ENCODE measurements at regions not wholly inside any gene's neighbourhood (a gene's known extent, or its start where the extent isn't known, plus 50 kb on each side); places are given as distances from the start of the nearest gene placed in this dataset.

- H3K27ac ChIP-seq = peak overlapping the region; percentile 53 to 77 (median 55)
Measured at GRCh38 chr22:25447686-25448434, 116.6 kb upstream of the GRK3 start.

DNA sequence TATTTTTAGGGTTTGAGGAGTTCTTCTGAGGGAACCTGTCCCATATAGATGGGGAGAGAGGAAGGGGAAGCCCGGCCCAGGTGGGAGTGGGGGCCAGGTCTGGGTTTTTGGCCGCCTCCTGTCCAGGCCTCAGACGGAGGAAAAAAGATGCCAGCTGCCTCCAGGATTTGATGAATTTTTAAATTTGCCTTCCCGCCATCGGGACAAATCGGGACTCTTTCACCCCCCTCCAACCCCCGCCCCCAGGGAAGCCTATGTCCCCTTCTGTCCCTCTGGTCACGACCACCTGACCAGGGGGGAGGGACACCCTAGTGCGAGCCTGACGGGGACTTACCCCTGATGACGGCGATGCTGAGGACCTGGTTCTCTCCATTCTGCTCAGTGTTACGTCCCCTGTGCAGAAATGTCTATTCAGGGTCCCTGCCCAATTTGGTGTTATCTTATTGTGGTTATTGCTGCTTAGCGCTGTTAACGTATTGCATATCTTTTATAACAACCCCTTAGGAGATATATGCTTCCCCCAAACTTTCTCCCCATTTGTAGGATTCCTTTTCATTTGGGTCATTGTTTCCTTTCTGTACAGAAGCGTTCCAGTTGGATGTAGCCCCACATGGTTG is 115.9 kb upstream of the GRK3 start:
- H3K36me3 ChIP-seq = no peaks in the 10 kb centered on the region
- intact Hi-C loops (cut with DNase I) = no loop called here
- H3K9me3 ChIP-seq = no peaks in the 10 kb centered on the region
- TF ChIP-seq CTCF (IDR thresholded peaks at IDR 0.05) (no peak), POLR2A (IDR thresholded peaks at IDR 0.05) (no peak)
- peak overlapping the region; percentile 50 to 93 (median 84) for H3K4me3 ChIP-seq
- DNase-seq (peak in 1 of 3 donors; percentile 35), ATAC-seq (peak; percentile 7 to 37 (median 21))
- peak overlapping the region; percentile 53 to 77 (median 55) for H3K27ac ChIP-seq
- no peaks in the 10 kb centered on the region for H3K27me3 ChIP-seq
- 3% methylated on average over 15 of the region's 16 CpGs for WGBS (ENCODE audit: insufficient coverage, low coverage, low lambda C conversion rate, missing lambda C conversion rate)
- peaks cover 0 to 40% (median 10%) of the 10 kb centered on the region in 4 donors for H3K4me1 ChIP-seq

More at GRCh38 chr22:25447686-25448434, 116.6 kb upstream of the GRK3 start:
- peak overlapping the region; percentile 50 to 93 (median 84) for H3K4me3 ChIP-seq
- WGBS (ENCODE audit: insufficient coverage, low coverage, low lambda C conversion rate, missing lambda C conversion rate) = 20% methylated on average over 8 of the region's 30 CpGs
- H3K36me3 ChIP-seq = no peaks in the 10 kb centered on the region
- H3K9me3 ChIP-seq = no peaks in the 10 kb centered on the region
- peak; percentile 99 for ATAC-seq
- intact Hi-C loops (cut with DNase I) = no loop called here
- no peaks in the 10 kb centered on the region for H3K27me3 ChIP-seq
- peak; percentile 89 to 91 (median 90) for DNase-seq
- peaks cover 0 to 33% (median 7%) of the 10 kb centered on the region in 4 donors for H3K4me1 ChIP-seq
- peak; percentile 88 to 96 (median 90) for TF ChIP-seq CTCF (IDR thresholded peaks at IDR 0.05)
- peak; percentile 38 for TF ChIP-seq POLR2A (IDR thresholded peaks at IDR 0.05)

DNA sequence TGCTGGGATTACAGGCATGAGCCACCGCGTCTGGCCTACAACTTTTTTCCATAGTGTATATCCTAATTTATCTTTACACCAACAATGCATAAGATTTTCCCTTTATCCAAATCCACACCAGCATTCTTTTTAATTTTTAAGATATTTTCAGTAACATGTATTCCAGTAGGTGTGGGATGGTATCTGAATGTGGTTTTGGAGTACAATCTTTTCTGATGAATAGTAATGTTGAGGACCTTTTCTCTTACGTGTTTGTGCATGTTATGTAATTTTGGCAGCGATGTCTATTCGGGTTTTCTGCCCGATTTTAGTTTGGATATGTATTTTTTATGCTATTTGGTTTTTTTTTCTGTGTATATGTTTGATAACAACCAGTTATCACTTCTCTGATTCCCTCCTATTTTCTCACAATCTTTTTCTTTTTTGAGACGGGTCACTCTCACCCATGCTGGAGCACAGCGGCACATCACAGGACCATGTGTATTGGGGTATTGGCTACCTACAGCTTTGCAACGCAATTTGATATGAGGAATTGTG is 114.6 kb upstream of the GRK3 start:
- Histone ChIP-seq H3K36me3 (peaks cover 0 to 4% (median 0%) of the 10 kb centered on the region in 4 donors), H3K27ac (no peak overlapping the region), H3K4me1 (peaks cover 0 to 44% (median 10%) of the 10 kb centered on the region in 4 donors), H3K4me3 (no peak overlapping the region), H3K9me3 (no peaks in the 10 kb centered on the region), H3K27me3 (no peaks in the 10 kb centered on the region)
- DNase-seq (no peak), ATAC-seq (no peak)
- intact Hi-C loops (cut with DNase I) = no loop called here
- no peak for TF ChIP-seq POLR2A (IDR thresholded peaks at IDR 0.05)
- TF ChIP-seq CTCF (IDR thresholded peaks at IDR 0.05) = no peak
- 79% methylated on average over 7 of the region's 9 CpGs for WGBS (ENCODE audit: insufficient coverage, low coverage, low lambda C conversion rate, missing lambda C conversion rate)

GRCh38 chr22:25451480-25452114 is 112.9 kb upstream of the GRK3 start:
- no peak for ATAC-seq

More at GRCh38 chr22:25451480-25452114, 112.9 kb upstream of the GRK3 start:
- 80% methylated on average over 2 of the region's 2 CpGs for WGBS (ENCODE audit: insufficient coverage, low coverage, low lambda C conversion rate, missing lambda C conversion rate)
- Histone ChIP-seq H3K4me3 (no peak overlapping the region), H3K27ac (no peak overlapping the region), H3K9me3 (no peaks in the 10 kb centered on the region), H3K27me3 (no peaks in the 10 kb centered on the region), H3K36me3 (peaks cover 0 to 4% (median 0%) of the 10 kb centered on the region in 4 donors), H3K4me1 (peaks cover 0 to 44% (median 10%) of the 10 kb centered on the region in 4 donors)
- TF ChIP-seq POLR2A (IDR thresholded peaks at IDR 0.05) (no peak), CTCF (IDR thresholded peaks at IDR 0.05) (no peak)
- DNase-seq = no peak
- intact Hi-C loops (cut with DNase I) = no loop called here
